ENCODE measurements at regions not wholly inside any gene's neighbourhood (a gene's known extent, or its start where the extent isn't known, plus 50 kb on each side); places are given as distances from the start of the nearest gene placed in this dataset.

GRCh38 chr4:126124818-126125217 is 810.1 kb downstream of the FAT4 start:
- no peak for TF ChIP-seq CTCF (IDR thresholded peaks at IDR 0.05; ENCODE audit: low read depth, low read length)
- no peak for TF ChIP-seq EZH2phosphoT487 (IDR thresholded peaks at IDR 0.05; ENCODE audit: low read depth)
